ENCODE measurements at regions not wholly inside any gene's neighbourhood (a gene's known extent, or its start where the extent isn't known, plus 50 kb on each side); places are given as distances from the start of the nearest gene placed in this dataset.

DNA sequence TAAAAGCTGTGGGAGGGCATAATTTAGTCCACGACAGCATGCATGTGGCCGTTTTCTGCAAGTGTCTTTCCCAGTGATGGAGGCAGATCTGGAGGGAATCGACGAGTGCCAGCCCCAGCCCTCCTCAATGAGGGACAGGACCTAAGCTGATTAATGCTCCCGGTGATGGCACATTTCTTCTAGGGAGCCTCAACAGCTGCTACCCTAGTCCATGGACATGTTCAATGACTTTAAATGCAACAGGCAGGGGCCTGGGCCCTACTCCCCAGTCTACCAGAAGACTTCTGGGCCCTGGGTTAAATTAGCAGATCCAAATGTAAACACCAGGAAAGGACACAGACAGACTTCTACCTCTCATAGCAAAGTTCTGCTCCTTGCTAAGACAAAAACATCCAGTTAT lies 155.1 kb downstream of the ACTR3 start (continued):
- TF ChIP-seq, protein P1, sequence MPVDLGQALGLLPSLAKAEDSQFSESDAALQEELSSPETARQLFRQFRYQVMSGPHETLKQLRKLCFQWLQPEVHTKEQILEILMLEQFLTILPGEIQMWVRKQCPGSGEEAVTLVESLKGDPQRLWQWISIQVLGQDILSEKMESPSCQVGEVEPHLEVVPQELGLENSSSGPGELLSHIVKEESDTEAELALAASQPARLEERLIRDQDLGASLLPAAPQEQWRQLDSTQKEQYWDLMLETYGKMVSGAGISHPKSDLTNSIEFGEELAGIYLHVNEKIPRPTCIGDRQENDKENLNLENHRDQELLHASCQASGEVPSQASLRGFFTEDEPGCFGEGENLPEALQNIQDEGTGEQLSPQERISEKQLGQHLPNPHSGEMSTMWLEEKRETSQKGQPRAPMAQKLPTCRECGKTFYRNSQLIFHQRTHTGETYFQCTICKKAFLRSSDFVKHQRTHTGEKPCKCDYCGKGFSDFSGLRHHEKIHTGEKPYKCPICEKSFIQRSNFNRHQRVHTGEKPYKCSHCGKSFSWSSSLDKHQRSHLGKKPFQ (tag by site-specific recombination; IDR thresholded peaks at IDR 0.05): no peak
- TF ChIP-seq GLI4 (tag by site-specific recombination; IDR thresholded peaks at IDR 0.05): no peak

GRCh38 chr2:114046373-114046772 lies 156.5 kb downstream of the ACTR3 start:
- Histone ChIP-seq H3K4me1 (ENCODE audit: control insufficient read depth, insufficient read depth, low read length) (no peaks in the 10 kb centered on the region), H3K36me3 (ENCODE audit: control insufficient read depth in 2 of 2, insufficient read depth in 1 of 2, low read length in 2 of 2) (no peaks in the 10 kb centered on the region), H3K9me3 (ENCODE audit: control insufficient read depth, insufficient read depth, low read depth, low read length) (no peaks in the 10 kb centered on the region), H3K4me3 (ENCODE audit: low read depth, low read length) (no peak overlapping the region), H3K27ac (ENCODE audit: extremely low read depth, low read depth, low read length) (no peak overlapping the region)
- ChIA-PET POLR2A (no interaction called here), CTCF (interaction anchor here (0.6 kb wide), 1 partner anchor 251 kb away, joined by 3 read pairs; no protein-coding TSS in a partner anchor)
- no peak for TF ChIP-seq ZSCAN23 (tag by site-specific recombination; IDR thresholded peaks at IDR 0.05)
- TF ChIP-seq ZNF529 (tag by site-specific recombination; IDR thresholded peaks at IDR 0.05; ENCODE audit: insufficient replicate concordance): no peak
- TF ChIP-seq ZNF580 (tag by site-specific recombination; IDR thresholded peaks at IDR 0.05): no peak
- TF ChIP-seq ZNF639 (tag by site-specific recombination; IDR thresholded peaks at IDR 0.05): no peak
- no peak for TF ChIP-seq ZNF510 (tag by site-specific recombination; IDR thresholded peaks at IDR 0.05; ENCODE audit: insufficient replicate concordance)
- no peak for TF ChIP-seq ZNF518A (tag by site-specific recombination; conservative IDR thresholded peaks at IDR 0.05; ENCODE audit: low read depth)

DNA sequence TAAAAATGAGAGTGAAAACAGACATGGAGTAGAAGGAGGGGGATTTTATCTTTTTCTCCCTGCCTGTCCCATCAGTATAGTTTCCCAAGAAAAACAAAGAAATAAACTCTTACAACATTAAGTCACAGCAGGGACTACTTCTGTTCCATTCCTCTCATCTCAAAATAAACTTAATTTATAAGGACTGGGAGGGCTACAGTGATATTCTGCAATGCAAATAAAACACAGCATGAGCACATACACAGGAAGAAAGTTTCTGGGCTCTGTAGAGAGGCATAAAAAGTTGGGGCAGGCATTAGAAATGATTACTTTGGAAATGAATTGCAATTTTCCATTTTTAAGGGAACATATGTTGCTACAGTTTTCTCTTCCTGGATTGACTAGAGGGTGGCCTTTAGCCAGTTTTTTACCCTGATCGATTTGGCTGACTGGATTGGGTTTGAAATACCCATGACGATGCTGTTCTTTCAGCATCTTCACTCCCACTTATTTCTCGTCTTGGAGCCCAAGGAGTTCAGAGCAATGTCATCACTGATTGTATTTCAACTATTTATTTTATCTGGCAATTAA lies 157.1 kb downstream of the ACTR3 start:
- Histone ChIP-seq H3K27ac (ENCODE audit: extremely low read depth, low read depth, low read length) (no peak overlapping the region), H3K9me3 (ENCODE audit: control insufficient read depth, insufficient read depth, low read depth, low read length) (no peaks in the 10 kb centered on the region), H3K4me3 (ENCODE audit: low read depth, low read length) (no peak overlapping the region), H3K36me3 (ENCODE audit: control insufficient read depth in 2 of 2, insufficient read depth in 1 of 2, low read length in 2 of 2) (no peaks in the 10 kb centered on the region), H3K4me1 (ENCODE audit: control insufficient read depth, insufficient read depth, low read length) (no peaks in the 10 kb centered on the region)
- TF ChIP-seq ZNF155 (tag by site-specific recombination; IDR thresholded peaks at IDR 0.05) (no peak), ZNF223 (tag by site-specific recombination; IDR thresholded peaks at IDR 0.05) (no peak), ZNF280C (tag by site-specific recombination; IDR thresholded peaks at IDR 0.05) (no peak), ZNF121 (tag by site-specific recombination; IDR thresholded peaks at IDR 0.05) (no peak), EGR2 (tag by site-specific recombination; IDR thresholded peaks at IDR 0.05; ENCODE audit: low read depth) (no peak), ZNF561 (tag by site-specific recombination; IDR thresholded peaks at IDR 0.05; ENCODE audit: borderline replicate concordance) (no peak), ZNF585B (tag by site-specific recombination; IDR thresholded peaks at IDR 0.05) (no peak), FEZF1 (tag by site-specific recombination; IDR thresholded peaks at IDR 0.05) (no peak), ZNF10 (tag by site-specific recombination; IDR thresholded peaks at IDR 0.05) (no peak), KLF7 (tag by site-specific recombination; IDR thresholded peaks at IDR 0.05; ENCODE audit: borderline replicate concordance) (no peak), ZNF621 (tag by site-specific recombination; IDR thresholded peaks at IDR 0.05) (no peak), ZSCAN23 (tag by site-specific recombination; IDR thresholded peaks at IDR 0.05) (no peak)
- TF ChIP-seq, protein P2, sequence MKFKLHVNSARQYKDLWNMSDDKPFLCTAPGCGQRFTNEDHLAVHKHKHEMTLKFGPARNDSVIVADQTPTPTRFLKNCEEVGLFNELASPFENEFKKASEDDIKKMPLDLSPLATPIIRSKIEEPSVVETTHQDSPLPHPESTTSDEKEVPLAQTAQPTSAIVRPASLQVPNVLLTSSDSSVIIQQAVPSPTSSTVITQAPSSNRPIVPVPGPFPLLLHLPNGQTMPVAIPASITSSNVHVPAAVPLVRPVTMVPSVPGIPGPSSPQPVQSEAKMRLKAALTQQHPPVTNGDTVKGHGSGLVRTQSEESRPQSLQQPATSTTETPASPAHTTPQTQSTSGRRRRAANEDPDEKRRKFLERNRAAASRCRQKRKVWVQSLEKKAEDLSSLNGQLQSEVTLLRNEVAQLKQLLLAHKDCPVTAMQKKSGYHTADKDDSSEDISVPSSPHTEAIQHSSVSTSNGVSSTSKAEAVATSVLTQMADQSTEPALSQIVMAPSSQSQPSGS (tag by site-specific recombination; IDR thresholded peaks at IDR 0.05; ENCODE audit: low read depth): no peak
- ChIA-PET CTCF (no interaction called here), POLR2A (no interaction called here)

Measured in HEK293 (cell line).